ENCODE measurements at regions not wholly inside any gene's neighbourhood (a gene's known extent, or its start where the extent isn't known, plus 50 kb on each side); places are given as distances from the start of the nearest gene placed in this dataset.

DNA sequence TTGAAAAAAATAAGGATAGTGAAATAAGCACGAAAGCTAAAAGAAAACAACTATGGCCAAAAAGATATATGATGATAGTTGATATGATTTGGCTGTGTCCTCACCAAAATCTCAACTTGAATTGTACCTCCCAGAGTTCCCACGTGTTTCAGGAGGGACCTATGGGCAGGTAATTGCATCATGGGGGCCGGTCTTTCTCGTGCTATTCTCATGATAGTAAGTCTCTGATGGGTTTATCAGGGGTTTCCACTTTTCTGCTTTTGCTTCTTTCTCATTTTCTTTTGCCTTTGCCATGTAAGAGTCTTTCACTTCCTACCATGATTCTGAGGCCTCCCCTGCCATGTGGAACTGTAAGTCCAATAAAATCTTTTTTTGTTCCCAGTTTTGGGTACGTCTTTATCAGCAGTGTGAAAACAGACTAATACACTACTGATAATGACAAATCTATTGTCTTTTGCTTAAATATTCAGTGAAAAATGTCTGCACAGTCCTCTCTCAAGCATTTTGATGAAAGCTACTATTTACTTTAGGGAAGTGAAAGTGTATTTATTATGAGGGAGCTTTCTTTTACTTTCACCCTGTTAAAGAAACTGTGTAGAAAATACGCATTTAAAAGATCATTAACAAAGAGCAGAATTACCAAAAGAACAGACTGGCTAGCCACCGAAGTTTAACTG, 389.1 kb downstream of the HTR1B start:
- Histone ChIP-seq H3K9me3 (no peaks in the 10 kb centered on the region), H3K4me1 (no peaks in the 10 kb centered on the region), H3K4me3 (no peak overlapping the region), H3K27me3 (no peaks in the 10 kb centered on the region), H3K36me3 (ENCODE audit: low read depth, missing control alignments) (no peaks in the 10 kb centered on the region), H3K27ac (no peak overlapping the region)
- DNase-seq = no peak
- TF ChIP-seq POLR2A (IDR thresholded peaks at IDR 0.05) = no peak
- no peak for TF ChIP-seq CTCF (IDR thresholded peaks at IDR 0.05)
- WGBS, 2 donors = 67 to 74% methylated on average over 7 of the region's 7 CpGs
- intact Hi-C loops (cut with DNase I; ENCODE audit: low total_unique reads) = no loop called here

DNA sequence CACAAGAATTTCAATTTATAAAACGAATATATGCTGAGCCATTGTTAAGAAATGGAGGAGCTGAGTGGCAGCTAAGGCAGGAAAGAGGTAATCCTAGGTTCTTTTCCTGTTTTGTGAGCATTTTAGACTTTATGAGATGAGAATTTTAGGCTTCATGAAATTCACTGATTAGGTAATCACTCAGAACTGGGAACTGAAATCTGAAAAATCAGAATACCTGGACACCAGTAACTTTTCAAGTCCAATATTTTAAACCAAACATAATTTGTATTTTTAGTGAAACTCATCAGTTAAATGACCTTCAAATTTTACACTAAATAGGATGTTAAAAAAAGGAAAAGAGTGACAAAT, 389.9 kb downstream of the HTR1B start:
- intact Hi-C loops (cut with DNase I; ENCODE audit: low total_unique reads) = no loop called here
- Histone ChIP-seq H3K27ac (no peak overlapping the region), H3K36me3 (ENCODE audit: low read depth, missing control alignments) (no peaks in the 10 kb centered on the region), H3K27me3 (no peaks in the 10 kb centered on the region), H3K4me3 (no peak overlapping the region), H3K9me3 (no peaks in the 10 kb centered on the region), H3K4me1 (no peaks in the 10 kb centered on the region)
- DNase-seq = no peak
- WGBS, 2 donors = 52 to 53% methylated on average over 1 of the region's 1 CpG
- no peak for TF ChIP-seq POLR2A (IDR thresholded peaks at IDR 0.05)
- TF ChIP-seq CTCF (IDR thresholded peaks at IDR 0.05) = no peak

DNA sequence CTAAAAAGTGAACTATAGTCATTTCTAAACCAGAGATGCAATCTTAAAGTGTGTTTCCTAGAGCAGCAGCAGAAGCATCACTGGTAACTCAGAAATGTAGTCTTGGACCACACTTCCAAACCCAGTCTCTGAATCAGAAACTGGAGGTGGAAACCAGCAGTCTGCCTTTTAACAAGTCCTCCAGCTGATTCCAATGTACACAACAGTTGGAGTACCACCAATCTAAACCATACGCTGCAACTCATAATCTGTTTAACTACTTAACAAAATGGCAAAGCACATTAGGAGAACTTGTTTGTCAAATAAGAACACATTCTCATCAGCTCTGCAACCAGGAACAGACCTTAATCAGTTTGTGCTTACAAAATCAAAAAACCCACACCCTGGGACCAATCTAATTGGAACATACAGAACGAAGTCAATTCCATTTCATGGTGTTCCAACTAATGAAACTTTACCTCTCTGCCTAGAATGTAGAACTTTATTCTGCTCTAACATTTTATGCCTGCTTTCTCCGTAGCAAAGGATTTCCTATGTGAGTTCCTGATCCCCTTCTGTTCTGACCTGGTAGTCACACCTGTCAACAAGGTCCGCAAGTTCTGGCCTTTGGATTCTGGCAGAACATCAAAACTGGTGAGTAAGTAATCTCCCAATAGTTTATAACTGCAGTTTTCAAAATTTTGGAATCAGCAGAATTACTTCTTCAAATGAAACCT, 390.4 kb downstream of the HTR1B start:
- no peak for DNase-seq
- H3K4me1 ChIP-seq = no peaks in the 10 kb centered on the region
- 68 to 70% methylated on average over 4 of the region's 4 CpGs for WGBS, 2 donors
- H3K36me3 ChIP-seq (ENCODE audit: low read depth, missing control alignments) = no peaks in the 10 kb centered on the region
- H3K27me3 ChIP-seq = no peaks in the 10 kb centered on the region
- no peaks in the 10 kb centered on the region for H3K9me3 ChIP-seq
- no peak overlapping the region for H3K4me3 ChIP-seq
- intact Hi-C loops (cut with DNase I; ENCODE audit: low total_unique reads) = no loop called here
- TF ChIP-seq CTCF (IDR thresholded peaks at IDR 0.05) (no peak), POLR2A (IDR thresholded peaks at IDR 0.05) (no peak)
- no peak overlapping the region for H3K27ac ChIP-seq

DNA sequence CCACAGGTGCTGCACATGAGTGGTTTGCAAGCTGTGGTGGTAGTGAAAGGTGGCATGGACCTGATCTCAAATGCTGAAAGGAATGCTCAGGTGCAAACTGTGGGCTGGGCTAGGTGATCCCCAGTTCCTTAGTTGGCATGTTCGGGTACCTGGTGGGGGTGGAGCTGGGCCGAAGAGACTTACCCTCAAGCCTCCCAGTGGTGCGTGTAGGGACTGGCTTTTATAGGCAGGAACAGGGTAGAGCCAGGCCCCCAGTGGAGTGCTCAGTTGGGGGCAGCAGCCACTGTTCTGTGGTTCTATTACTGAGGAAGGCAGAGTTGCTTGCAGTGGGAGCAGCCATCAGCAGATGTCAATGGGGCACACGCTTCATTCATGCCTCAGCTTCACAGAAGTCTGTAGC, 399.8 kb downstream of the HTR1B start:
- no peak for TF ChIP-seq POLR2A (IDR thresholded peaks at IDR 0.05)
- no peak for TF ChIP-seq CTCF (IDR thresholded peaks at IDR 0.05)
- no peaks in the 10 kb centered on the region for H3K9me3 ChIP-seq
- H3K27me3 ChIP-seq = no peaks in the 10 kb centered on the region
- no peaks in the 10 kb centered on the region for H3K4me1 ChIP-seq
- no peak overlapping the region for H3K27ac ChIP-seq
- H3K4me3 ChIP-seq = no peak overlapping the region
- intact Hi-C loops (cut with DNase I; ENCODE audit: low total_unique reads) = no loop called here
- H3K36me3 ChIP-seq (ENCODE audit: low read depth, missing control alignments) = no peaks in the 10 kb centered on the region
- no peak for DNase-seq
- WGBS, 2 donors = 50 to 69% methylated on average over 3 to 4 of the region's 4 CpGs

DNA sequence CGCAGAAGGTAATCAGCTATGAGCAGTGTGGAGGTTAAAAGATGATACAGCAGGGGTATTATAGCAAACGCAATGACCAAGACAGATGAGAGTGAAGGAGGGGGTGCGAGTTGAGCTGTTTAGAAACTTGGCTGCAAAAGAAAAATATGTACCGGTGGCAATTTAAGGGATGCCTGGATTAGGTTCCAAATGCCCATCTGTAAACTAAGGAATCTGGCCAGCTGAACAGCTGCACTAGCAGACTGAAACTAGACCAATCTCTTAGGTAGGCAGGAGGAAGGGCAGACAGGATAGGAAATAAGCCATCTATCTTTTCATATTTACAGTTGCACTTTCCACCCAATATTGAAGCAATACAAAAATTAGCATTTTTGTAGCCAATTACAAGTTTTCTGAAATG, 407.6 kb downstream of the HTR1B start:
- no peaks in the 10 kb centered on the region for H3K9me3 ChIP-seq
- DNase-seq = no peak
- intact Hi-C loops (cut with DNase I; ENCODE audit: low total_unique reads) = no loop called here

More for the DNA sequence above, 407.6 kb downstream of the HTR1B start:
- no peaks in the 10 kb centered on the region for H3K27me3 ChIP-seq
- no peak for TF ChIP-seq POLR2A (IDR thresholded peaks at IDR 0.05)
- TF ChIP-seq CTCF (IDR thresholded peaks at IDR 0.05) = no peak
- no peak overlapping the region for H3K4me3 ChIP-seq
- H3K27ac ChIP-seq = no peak overlapping the region
- no peaks in the 10 kb centered on the region for H3K36me3 ChIP-seq (ENCODE audit: low read depth, missing control alignments)
- H3K4me1 ChIP-seq = no peaks in the 10 kb centered on the region
- 66 to 79% methylated on average over 4 of the region's 4 CpGs for WGBS, 2 donors
